CD14-positive monocyte (primary cell): ENCODE measurements at regions not wholly inside any gene's neighbourhood (a gene's known extent, or its start where the extent isn't known, plus 50 kb on each side); places are given as distances from the start of the nearest gene placed in this dataset.

Experiments
- DNase-seq, 3 donors: peaks; one replicate each; pipeline ENCODE4 v3.0.0-alpha.2; 2011 to 2022
- H2AFZ ChIP-seq: 2 replicates; pipeline ENCODE4 v1.6.0; 2012; ENCODE audit warnings: mild to moderate bottlenecking, low read depth, low read length, inconsistent platforms; ENCODE audit not compliant: insufficient read depth, poor library complexity, severe bottlenecking
- H3K27ac ChIP-seq, 2 donors: 1 replicate in 1 of 2; 2 replicates in 1 of 2; pipeline ENCODE4 v1.5.1; 2012 to 2013; ENCODE audit warnings: low read length in 2 of 2, control low read depth in 1 of 2, inconsistent platforms in 1 of 2, low read depth in 1 of 2, mild to moderate bottlenecking in 1 of 2
- H3K27me3 ChIP-seq, 2 donors: one replicate each; pipeline versions ENCODE4 v1.6.0 to v1.6.1; 2011 to 2013; ENCODE audit warnings: low read length in 2 of 2; ENCODE audit not compliant: control insufficient read depth in 2 of 2, insufficient read depth in 2 of 2
- H3K36me3 ChIP-seq, 2 donors: replicated peaks in 1 of 2; 1 replicate in 1 of 2; 2 replicates in 1 of 2; pipeline versions ENCODE4 v1.5.1 to v1.6.1; 2012 to 2013; ENCODE audit warnings: low read length in 2 of 2, control low read depth in 1 of 2, inconsistent platforms in 1 of 2, mild to moderate bottlenecking in 1 of 2; ENCODE audit not compliant: insufficient read depth in 2 of 2, control insufficient read depth in 1 of 2
- H3K4me1 ChIP-seq, 2 donors: 1 replicate in 1 of 2; 2 replicates in 1 of 2; pipeline versions ENCODE4 v1.5.1 to v1.6.1; 2012 to 2013; ENCODE audit warnings: low read length in 2 of 2, control low read depth in 1 of 2, inconsistent platforms in 1 of 2, mild to moderate bottlenecking in 1 of 2, moderate library complexity in 1 of 2; ENCODE audit not compliant: insufficient read depth in 2 of 2, control insufficient read depth in 1 of 2
- H3K4me2 ChIP-seq: replicated peaks from 2 replicates; pipeline ENCODE3; 2012; ENCODE audit warnings: low read length, moderate library complexity, mild to moderate bottlenecking; ENCODE audit not compliant: poor library complexity, severe bottlenecking; ENCODE audit errors: extremely low read depth
- H3K4me3 ChIP-seq, 3 experiments: fragments of 200-600 bp in 1 of 3; sonication (generic) in 1 of 3; replicated peaks in 1 of 3; 1 replicate in 2 of 3; 2 replicates in 1 of 3; pipeline ENCODE4 v1.5.1; 2011 to 2013; ENCODE audit warnings: low read length in 3 of 3, mild to moderate bottlenecking in 3 of 3, control low read depth in 2 of 3, low read depth in 2 of 3, inconsistent platforms in 1 of 3, moderate library complexity in 1 of 3
- H3K79me2 ChIP-seq: 2 replicates; pipeline ENCODE4 v1.6.0; 2012; ENCODE audit warnings: mild to moderate bottlenecking, control low read depth, inconsistent platforms, low read length, moderate library complexity; ENCODE audit not compliant: insufficient read depth
- H3K9ac ChIP-seq: 2 replicates; pipeline ENCODE4 v1.6.0; 2017; ENCODE audit warnings: low read length, mild to moderate bottlenecking; ENCODE audit not compliant: insufficient read depth, poor library complexity, severe bottlenecking
- H3K9me3 ChIP-seq, 2 donors: replicated peaks in 1 of 2; 1 replicate in 1 of 2; 2 replicates in 1 of 2; pipeline versions ENCODE4 v1.5.1 to v1.6.1; 2012 to 2013; ENCODE audit warnings: low read length in 2 of 2, control low read depth in 1 of 2; ENCODE audit not compliant: control insufficient read depth in 1 of 2, insufficient read depth in 1 of 2
- H4K20me1 ChIP-seq: 2 replicates; pipeline ENCODE4 v1.6.0; 2012; ENCODE audit warnings: mild to moderate bottlenecking, low read length, control low read depth, moderate library complexity; ENCODE audit not compliant: insufficient read depth
- H3K27ac Mint-ChIP-seq, 7 donors: one replicate each; pipeline ENCODE4 v1.8.0; 2020; ENCODE audit warnings: mild to moderate bottlenecking in 7 of 7, mixed read lengths in 7 of 7, moderate library complexity in 6 of 7, inconsistent platforms in 2 of 7
- H3K27me3 Mint-ChIP-seq, 3 donors: one replicate each; pipeline ENCODE4 v1.8.0; 2021 to 2022; ENCODE audit warnings: low read depth in 3 of 3, mild to moderate bottlenecking in 3 of 3, mixed read lengths in 3 of 3, moderate library complexity in 3 of 3, inconsistent platforms in 1 of 3
- H3K36me3 Mint-ChIP-seq, 2 donors: one replicate each; pipeline ENCODE4 v1.8.0; 2020; ENCODE audit warnings: mixed read lengths in 2 of 2, inconsistent platforms in 1 of 2, mild to moderate bottlenecking in 1 of 2
- H3K4me1 Mint-ChIP-seq: one replicate; pipeline ENCODE4 v1.8.0; 2020; ENCODE audit warnings: mild to moderate bottlenecking, mixed read lengths
- H3K4me3 Mint-ChIP-seq, 2 donors: one replicate each; pipeline ENCODE4 v1.8.0; 2020; ENCODE audit warnings: mild to moderate bottlenecking in 2 of 2, mixed read lengths in 2 of 2, moderate library complexity in 1 of 2
- H3K9me3 Mint-ChIP-seq, 7 donors: one replicate each; pipeline ENCODE4 v1.8.0; 2020 to 2022; ENCODE audit warnings: mixed read lengths in 7 of 7, mild to moderate bottlenecking in 6 of 7, moderate library complexity in 6 of 7, inconsistent platforms in 2 of 7
- WGBS: methylation state at CpG from one replicate; pipeline ENCODE4 v1.1.5; 2013; ENCODE audit warnings: missing lambda C conversion rate; ENCODE audit not compliant: insufficient coverage; 5-methylcytosine and 5-hydroxymethylcytosine counted together
- intact Hi-C, 2 donors: fragments of 100-400 bp; cut with micrococcal nuclease; formaldehyde crosslinking; loops; one replicate each; pipeline versions ENCODE4 v1.15.0 to v1.15.1; 2023
- TF ChIP-seq, protein P1 (sequence below): fragments of 200-600 bp; IDR thresholded peaks from one replicate; pipeline ENCODE4 v1.8.0; 2022; ENCODE audit warnings: antibody characterized with exemption, mild to moderate bottlenecking

DNA sequence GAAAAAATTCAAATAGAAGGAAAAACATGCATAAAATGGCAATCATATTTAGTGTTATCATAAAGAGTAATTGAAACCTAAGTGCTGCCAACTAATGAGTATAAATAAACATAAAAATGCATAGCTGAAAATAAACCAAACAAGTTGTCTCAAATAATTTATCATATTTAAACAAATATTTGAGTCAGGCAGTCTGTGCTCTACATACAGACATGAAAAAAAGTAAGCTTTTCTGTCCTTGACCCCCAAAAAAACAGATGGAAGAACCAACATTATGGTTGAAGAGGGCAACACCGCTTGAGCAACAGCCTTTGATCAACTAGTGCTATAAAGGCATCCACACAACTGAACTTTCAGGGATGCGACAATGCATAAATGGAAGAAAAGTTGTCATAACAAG lies 735.1 kb upstream of the MIR17HG start:
- DNase-seq: no peak
- Histone ChIP-seq H4K20me1 (no peaks in the 10 kb centered on the region), H3K79me2 (no peaks in the 10 kb centered on the region), H3K27ac (no peak overlapping the region), H3K36me3 (no peaks in the 10 kb centered on the region), H3K4me1 (no peaks in the 10 kb centered on the region), H2AFZ (no peak overlapping the region), H3K4me3 (no peak overlapping the region), H3K9ac (no peak overlapping the region), H3K27me3 (no peaks in the 10 kb centered on the region), H3K4me2 (no peak overlapping the region), H3K9me3 (peaks cover 13 to 36% of the 10 kb centered on the region in 2 donors)
- TF ChIP-seq, protein P1, sequence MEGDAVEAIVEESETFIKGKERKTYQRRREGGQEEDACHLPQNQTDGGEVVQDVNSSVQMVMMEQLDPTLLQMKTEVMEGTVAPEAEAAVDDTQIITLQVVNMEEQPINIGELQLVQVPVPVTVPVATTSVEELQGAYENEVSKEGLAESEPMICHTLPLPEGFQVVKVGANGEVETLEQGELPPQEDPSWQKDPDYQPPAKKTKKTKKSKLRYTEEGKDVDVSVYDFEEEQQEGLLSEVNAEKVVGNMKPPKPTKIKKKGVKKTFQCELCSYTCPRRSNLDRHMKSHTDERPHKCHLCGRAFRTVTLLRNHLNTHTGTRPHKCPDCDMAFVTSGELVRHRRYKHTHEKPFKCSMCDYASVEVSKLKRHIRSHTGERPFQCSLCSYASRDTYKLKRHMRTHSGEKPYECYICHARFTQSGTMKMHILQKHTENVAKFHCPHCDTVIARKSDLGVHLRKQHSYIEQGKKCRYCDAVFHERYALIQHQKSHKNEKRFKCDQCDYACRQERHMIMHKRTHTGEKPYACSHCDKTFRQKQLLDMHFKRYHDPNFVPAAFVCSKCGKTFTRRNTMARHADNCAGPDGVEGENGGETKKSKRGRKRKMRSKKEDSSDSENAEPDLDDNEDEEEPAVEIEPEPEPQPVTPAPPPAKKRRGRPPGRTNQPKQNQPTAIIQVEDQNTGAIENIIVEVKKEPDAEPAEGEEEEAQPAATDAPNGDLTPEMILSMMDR: no peak
- intact Hi-C loops: no loop called here
- no peaks in the 10 kb centered on the region for H3K36me3 Mint-ChIP-seq
- WGBS: no CpG with 5 or more reads among the region's 2 CpGs
- H3K4me3 Mint-ChIP-seq: no peak overlapping the region
- H3K27ac Mint-ChIP-seq: no peak overlapping the region
- H3K27me3 Mint-ChIP-seq: peaks cover 0 to 1% (median 0%) of the 10 kb centered on the region in 3 donors
- no peaks in the 10 kb centered on the region for H3K4me1 Mint-ChIP-seq
- peaks cover 0 to 32% (median 17%) of the 10 kb centered on the region in 7 donors for H3K9me3 Mint-ChIP-seq

DNA sequence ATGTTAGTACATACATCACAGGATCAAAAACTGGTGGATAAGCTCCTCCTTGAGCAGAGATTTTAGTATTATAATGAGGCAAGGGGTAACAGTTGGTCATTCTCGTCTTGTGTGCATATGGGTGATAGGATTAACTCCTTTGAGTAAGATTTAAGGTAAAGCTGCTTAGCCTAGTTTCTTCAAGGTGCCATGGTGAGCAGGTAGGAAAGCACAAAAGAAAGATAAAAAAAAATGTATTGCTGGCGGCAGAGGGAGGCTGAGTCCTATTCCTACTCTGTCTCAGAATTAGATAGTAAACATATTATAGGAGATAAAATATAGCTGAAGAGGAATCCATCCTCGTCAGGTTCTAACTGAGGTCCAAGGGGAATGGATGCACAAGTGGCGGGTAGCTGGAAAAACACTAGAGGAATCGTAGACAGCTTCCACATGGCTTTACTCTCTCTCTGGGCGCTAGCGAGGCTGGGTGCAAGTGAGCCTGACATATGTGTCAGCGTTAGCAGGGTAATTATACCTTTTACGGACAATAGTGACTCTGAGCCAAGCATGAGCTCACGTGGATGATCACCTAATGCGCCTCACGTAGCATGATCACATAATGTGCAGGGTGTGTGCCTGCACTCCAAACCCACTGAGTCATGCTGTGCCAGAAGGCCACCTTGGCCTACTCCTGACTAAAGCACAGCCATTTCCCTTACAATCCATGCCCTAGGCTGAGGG lies 734.3 kb upstream of the MIR17HG start:
- Histone ChIP-seq H3K9me3 (peaks cover 13 to 43% of the 10 kb centered on the region in 2 donors), H3K36me3 (no peaks in the 10 kb centered on the region), H3K4me2 (no peak overlapping the region), H3K4me1 (no peaks in the 10 kb centered on the region), H3K9ac (no peak overlapping the region), H3K27me3 (no peaks in the 10 kb centered on the region), H3K79me2 (no peaks in the 10 kb centered on the region), H3K4me3 (no peak overlapping the region), H4K20me1 (no peaks in the 10 kb centered on the region), H3K27ac (no peak overlapping the region), H2AFZ (no peak overlapping the region)
- H3K9me3 Mint-ChIP-seq: peaks cover 0 to 36% (median 17%) of the 10 kb centered on the region in 7 donors
- H3K4me3 Mint-ChIP-seq: no peak overlapping the region
- H3K27me3 Mint-ChIP-seq: peaks cover 0 to 1% (median 0%) of the 10 kb centered on the region in 3 donors
- DNase-seq: no peak
- H3K4me1 Mint-ChIP-seq: no peaks in the 10 kb centered on the region
- intact Hi-C loops: no loop called here
- WGBS: 96% methylated on average over 11 of the region's 12 CpGs
- no peaks in the 10 kb centered on the region for H3K36me3 Mint-ChIP-seq
- no peak overlapping the region for H3K27ac Mint-ChIP-seq
- TF ChIP-seq, protein P1: no peak
